ENCODE measurements at regions not wholly inside any gene's neighbourhood (a gene's known extent, or its start where the extent isn't known, plus 50 kb on each side); places are given as distances from the start of the nearest gene placed in this dataset.

DNA sequence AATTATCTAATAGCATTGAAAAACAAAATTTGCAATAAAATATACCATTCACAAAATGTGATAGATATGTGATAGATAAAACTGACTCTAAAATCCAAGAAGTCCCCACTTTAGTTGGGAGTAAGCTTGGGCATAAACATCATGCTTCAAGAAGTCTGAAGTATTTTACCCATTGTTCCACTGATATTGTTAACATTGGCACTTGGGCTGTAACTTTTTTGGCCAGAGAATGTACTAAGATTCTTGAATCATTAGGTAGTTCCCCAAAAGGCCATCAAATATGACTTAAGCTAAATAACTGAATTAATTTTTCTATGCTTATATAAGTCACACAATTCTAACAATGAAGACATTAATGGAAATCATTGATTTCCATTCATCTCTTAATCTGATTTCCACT is 413.6 kb downstream of the CDH2 start:
- H3K36me3 Mint-ChIP-seq: no peaks in the 10 kb centered on the region
- CTCF ChIA-PET: no interaction called here
- DNase-seq (no peak), ATAC-seq (no peak)
- H3K27ac Mint-ChIP-seq: no peak overlapping the region
- no peak overlapping the region for H3K4me3 Mint-ChIP-seq
- H3K27me3 Mint-ChIP-seq: no peaks in the 10 kb centered on the region
- peaks cover 3% of the 10 kb centered on the region for H3K9me3 Mint-ChIP-seq (ENCODE audit: low read depth)
- H3K4me1 Mint-ChIP-seq: no peaks in the 10 kb centered on the region

- H3K4me3 Mint-ChIP-seq: no peak overlapping the region
- H3K9me3 Mint-ChIP-seq (ENCODE audit: low read depth): peaks cover 1% of the 10 kb centered on the region
- H3K27me3 Mint-ChIP-seq: no peaks in the 10 kb centered on the region
- DNase-seq (no peak), ATAC-seq (no peak)
- CTCF ChIA-PET: no interaction called here
- H3K4me1 Mint-ChIP-seq: no peaks in the 10 kb centered on the region
- H3K36me3 Mint-ChIP-seq: no peaks in the 10 kb centered on the region
- H3K27ac Mint-ChIP-seq: no peak overlapping the region
These were observed 414.9 kb downstream of the CDH2 start for GRCh38 chr18:27762054-27762453.

GRCh38 chr18:27752944-27753343 is 424.0 kb downstream of the CDH2 start:
- Mint-ChIP-seq H3K36me3 (no peaks in the 10 kb centered on the region), H3K4me1 (no peaks in the 10 kb centered on the region), H3K27ac (no peak overlapping the region), H3K9me3 (ENCODE audit: low read depth) (peaks cover 6% of the 10 kb centered on the region), H3K4me3 (no peak overlapping the region), H3K27me3 (no peaks in the 10 kb centered on the region)
- ATAC-seq (no peak), DNase-seq (no peak)
- CTCF ChIA-PET: no interaction called here

DNA sequence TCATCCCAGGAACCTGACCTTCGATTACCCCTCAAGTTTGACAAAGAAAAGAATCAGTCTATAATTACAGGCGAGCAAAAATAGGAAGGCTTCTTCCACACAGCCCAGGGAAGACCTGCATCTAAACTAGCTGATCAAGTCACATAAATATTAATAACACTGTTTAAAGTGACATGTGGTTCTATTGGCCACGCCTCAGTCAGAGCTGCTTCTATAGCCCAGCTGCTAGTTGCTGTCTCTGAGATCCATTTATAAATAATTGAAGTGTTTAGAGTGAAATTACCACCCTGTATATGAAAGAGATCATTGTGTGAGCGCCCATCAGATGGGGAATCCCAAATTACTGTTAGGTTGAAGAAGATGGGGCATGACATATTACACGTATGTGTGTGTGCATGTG is 426.0 kb downstream of the CDH2 start:
- CTCF ChIA-PET: no interaction called here
- no peaks in the 10 kb centered on the region for H3K27me3 Mint-ChIP-seq
- peaks cover 6% of the 10 kb centered on the region for H3K9me3 Mint-ChIP-seq (ENCODE audit: low read depth)
- no peak for DNase-seq
- no peak overlapping the region for H3K27ac Mint-ChIP-seq
- no peak for ATAC-seq
- no peak overlapping the region for H3K4me3 Mint-ChIP-seq
- no peaks in the 10 kb centered on the region for H3K36me3 Mint-ChIP-seq
- H3K4me1 Mint-ChIP-seq: no peaks in the 10 kb centered on the region

- no peak overlapping the region for H3K4me3 Mint-ChIP-seq
- ATAC-seq: no peak
- no peaks in the 10 kb centered on the region for H3K27me3 Mint-ChIP-seq
- no peak for DNase-seq
- H3K36me3 Mint-ChIP-seq: no peaks in the 10 kb centered on the region
- no peak overlapping the region for H3K27ac Mint-ChIP-seq
- H3K9me3 Mint-ChIP-seq (ENCODE audit: low read depth): peaks cover 5% of the 10 kb centered on the region
- CTCF ChIA-PET: interaction anchor here (1.0 kb wide), 1 partner anchor 37 kb away, joined by 3 read pairs; no protein-coding TSS in a partner anchor
- no peaks in the 10 kb centered on the region for H3K4me1 Mint-ChIP-seq
These were observed 426.9 kb downstream of the CDH2 start for GRCh38 chr18:27750014-27750413.

GRCh38 chr18:27749194-27749593 is 427.7 kb downstream of the CDH2 start:
- Mint-ChIP-seq H3K27me3 (no peaks in the 10 kb centered on the region), H3K27ac (no peak overlapping the region), H3K9me3 (ENCODE audit: low read depth) (peaks cover 4% of the 10 kb centered on the region), H3K36me3 (no peaks in the 10 kb centered on the region), H3K4me3 (no peak overlapping the region), H3K4me1 (no peaks in the 10 kb centered on the region)
- DNase-seq: no peak
- ATAC-seq: no peak
- CTCF ChIA-PET: no interaction called here

DNA sequence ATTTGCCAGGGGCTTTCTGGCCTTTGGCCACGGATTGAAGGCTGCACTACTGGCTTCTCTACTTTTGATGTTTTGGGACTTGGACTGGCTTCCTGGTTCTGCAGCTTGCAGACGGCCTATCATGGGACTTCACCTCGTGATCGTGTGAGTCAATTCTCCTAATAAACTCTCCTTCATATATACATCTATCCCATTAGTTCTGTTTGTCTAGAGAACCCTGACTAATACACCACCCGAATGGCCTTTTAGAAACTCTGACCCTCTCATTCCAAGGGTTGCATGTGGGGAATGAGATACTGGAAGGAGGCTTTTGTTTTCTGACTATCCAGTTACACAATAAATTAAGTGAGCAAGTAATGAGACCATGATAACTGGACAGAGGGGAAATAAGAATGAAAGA is 430.7 kb downstream of the CDH2 start:
- H3K4me1 Mint-ChIP-seq: no peaks in the 10 kb centered on the region
- no peaks in the 10 kb centered on the region for H3K27me3 Mint-ChIP-seq
- no peaks in the 10 kb centered on the region for H3K36me3 Mint-ChIP-seq
- H3K27ac Mint-ChIP-seq: no peak overlapping the region
- H3K4me3 Mint-ChIP-seq: no peak overlapping the region
- ATAC-seq (no peak), DNase-seq (no peak)
- peaks cover 5% of the 10 kb centered on the region for H3K9me3 Mint-ChIP-seq (ENCODE audit: low read depth)
- CTCF ChIA-PET: no interaction called here

DNA sequence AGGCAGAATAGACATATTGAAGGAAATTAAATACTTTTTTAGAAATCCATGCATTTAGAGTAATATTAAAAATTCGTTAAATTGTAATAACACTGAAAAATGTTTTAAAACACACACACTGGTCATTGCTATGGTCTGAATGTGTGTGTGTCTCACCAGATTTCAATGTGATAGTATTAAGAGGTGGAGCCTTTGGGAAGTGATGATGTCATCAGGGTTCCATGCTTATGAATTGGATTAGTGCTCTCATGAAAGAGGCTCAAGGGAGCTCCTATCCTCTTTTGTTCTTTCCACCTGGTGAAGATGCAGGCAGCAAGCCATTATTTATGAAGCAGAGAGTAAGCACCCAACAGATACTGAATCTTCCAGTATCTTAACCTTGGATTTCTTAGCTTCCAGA is 441.8 kb downstream of the CDH2 start:
- no peak for DNase-seq
- Mint-ChIP-seq H3K36me3 (no peaks in the 10 kb centered on the region), H3K27ac (no peak overlapping the region), H3K9me3 (ENCODE audit: low read depth) (peaks cover 3% of the 10 kb centered on the region), H3K4me3 (no peak overlapping the region), H3K4me1 (no peaks in the 10 kb centered on the region), H3K27me3 (no peaks in the 10 kb centered on the region)
- CTCF ChIA-PET: no interaction called here
- ATAC-seq: no peak

GRCh38 chr18:27731211-27731610 is 445.7 kb downstream of the CDH2 start:
- H3K27ac Mint-ChIP-seq: no peak overlapping the region
- H3K4me1 Mint-ChIP-seq: no peaks in the 10 kb centered on the region
- H3K36me3 Mint-ChIP-seq: no peaks in the 10 kb centered on the region

DNA sequence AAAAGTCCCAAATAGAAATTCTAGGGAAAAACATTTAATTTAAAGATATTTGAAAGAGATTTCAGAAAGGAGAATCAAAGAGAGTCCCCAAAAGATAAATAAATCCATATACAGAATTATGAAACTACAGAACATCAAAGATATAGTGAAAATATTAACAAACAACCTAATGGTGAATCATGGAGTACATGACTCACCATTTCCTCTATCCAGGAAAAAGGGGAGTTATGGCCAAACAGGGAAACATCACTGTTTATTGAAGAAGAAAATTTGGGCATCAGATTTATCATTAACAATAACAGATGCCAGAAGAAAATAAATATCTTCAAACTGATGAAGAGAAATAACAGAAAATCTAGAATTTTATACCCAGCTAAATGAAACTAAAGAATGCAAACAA is 448.3 kb downstream of the CDH2 start:
- DNase-seq (no peak), ATAC-seq (no peak)
- CTCF ChIA-PET: no interaction called here
- Mint-ChIP-seq H3K27me3 (no peaks in the 10 kb centered on the region), H3K36me3 (no peaks in the 10 kb centered on the region), H3K4me3 (no peak overlapping the region), H3K27ac (no peak overlapping the region), H3K4me1 (no peaks in the 10 kb centered on the region), H3K9me3 (ENCODE audit: low read depth) (peaks cover 8% of the 10 kb centered on the region)

More at GRCh38 chr18:27731211-27731610, 445.7 kb downstream of the CDH2 start:
- no peak overlapping the region for H3K4me3 Mint-ChIP-seq
- DNase-seq (no peak), ATAC-seq (no peak)
- no peaks in the 10 kb centered on the region for H3K27me3 Mint-ChIP-seq
- CTCF ChIA-PET: no interaction called here
- peaks cover 8% of the 10 kb centered on the region for H3K9me3 Mint-ChIP-seq (ENCODE audit: low read depth)

DNA sequence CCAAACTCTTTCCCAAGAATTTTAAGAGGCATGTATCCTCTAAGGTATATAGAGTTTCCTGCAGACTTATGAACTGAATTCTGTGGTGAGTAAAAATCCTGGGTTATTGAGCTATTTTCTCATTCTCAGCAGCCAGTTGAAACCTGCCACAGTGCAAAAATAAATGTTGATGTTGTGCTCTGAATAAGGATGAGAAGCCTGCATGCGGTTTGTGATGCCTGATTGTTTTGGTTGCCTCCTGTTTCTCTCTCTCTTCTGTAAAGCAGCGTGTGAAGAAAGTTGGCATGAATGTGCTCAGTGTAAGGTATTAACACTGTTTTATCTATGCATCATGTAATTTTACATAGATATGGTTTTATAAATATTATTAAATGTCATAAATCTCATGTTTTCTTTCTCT is 452.6 kb downstream of the CDH2 start:
- Mint-ChIP-seq H3K36me3 (no peaks in the 10 kb centered on the region), H3K27ac (no peak overlapping the region), H3K4me1 (no peaks in the 10 kb centered on the region), H3K27me3 (no peaks in the 10 kb centered on the region), H3K4me3 (no peak overlapping the region), H3K9me3 (ENCODE audit: low read depth) (peaks cover 12% of the 10 kb centered on the region)
- CTCF ChIA-PET: no interaction called here
- ATAC-seq: no peak
- no peak for DNase-seq

- Mint-ChIP-seq H3K4me3 (no peak overlapping the region), H3K27ac (no peak overlapping the region), H3K27me3 (no peaks in the 10 kb centered on the region), H3K4me1 (no peaks in the 10 kb centered on the region), H3K36me3 (no peaks in the 10 kb centered on the region), H3K9me3 (ENCODE audit: low read depth) (peaks cover 12% of the 10 kb centered on the region)
- no peak for DNase-seq
- no peak for ATAC-seq
- CTCF ChIA-PET: no interaction called here
These were observed 453.8 kb downstream of the CDH2 start for GRCh38 chr18:27723168-27723567.

GRCh38 chr18:27719680-27720079 is 457.2 kb downstream of the CDH2 start:
- no peak overlapping the region for H3K27ac Mint-ChIP-seq
- CTCF ChIA-PET: no interaction called here
- no peak overlapping the region for H3K4me3 Mint-ChIP-seq
- no peaks in the 10 kb centered on the region for H3K27me3 Mint-ChIP-seq
- H3K36me3 Mint-ChIP-seq: no peaks in the 10 kb centered on the region
- DNase-seq: no peak
- peaks cover 16% of the 10 kb centered on the region for H3K9me3 Mint-ChIP-seq (ENCODE audit: low read depth)
- H3K4me1 Mint-ChIP-seq: no peaks in the 10 kb centered on the region
- ATAC-seq: no peak

GRCh38 chr18:27717816-27718215 is 459.1 kb downstream of the CDH2 start:
- no peak for DNase-seq
- H3K4me1 Mint-ChIP-seq: no peaks in the 10 kb centered on the region
- no peak overlapping the region for H3K4me3 Mint-ChIP-seq
- H3K27ac Mint-ChIP-seq: no peak overlapping the region
- H3K36me3 Mint-ChIP-seq: no peaks in the 10 kb centered on the region
- H3K9me3 Mint-ChIP-seq (ENCODE audit: low read depth): peaks cover 18% of the 10 kb centered on the region
- no peak for ATAC-seq
- H3K27me3 Mint-ChIP-seq: no peaks in the 10 kb centered on the region
- CTCF ChIA-PET: no interaction called here

DNA sequence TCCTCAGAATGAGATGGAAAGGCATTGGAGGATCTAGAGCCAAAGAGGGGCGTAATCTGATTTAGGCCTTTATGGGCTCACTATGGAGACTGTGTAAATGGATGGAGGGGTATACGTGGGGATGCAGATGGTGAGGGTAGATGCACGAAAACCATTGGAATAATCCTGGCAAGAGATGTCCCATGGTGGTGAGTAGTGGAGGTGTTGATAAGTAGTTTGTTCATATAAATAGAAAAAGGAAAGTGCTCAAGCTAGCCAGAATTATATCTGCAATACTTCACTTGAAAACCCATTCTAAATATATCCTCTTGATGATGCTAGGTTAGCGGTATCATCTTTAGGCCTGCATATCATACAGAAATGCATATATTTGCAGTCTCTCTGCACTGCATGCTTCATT is 459.7 kb downstream of the CDH2 start:
- ATAC-seq (no peak), DNase-seq (no peak)
- H3K4me1 Mint-ChIP-seq: no peaks in the 10 kb centered on the region
- H3K27ac Mint-ChIP-seq: no peak overlapping the region
- no peak overlapping the region for H3K4me3 Mint-ChIP-seq
- peaks cover 18% of the 10 kb centered on the region for H3K9me3 Mint-ChIP-seq (ENCODE audit: low read depth)
- CTCF ChIA-PET: no interaction called here
- no peaks in the 10 kb centered on the region for H3K36me3 Mint-ChIP-seq
- H3K27me3 Mint-ChIP-seq: no peaks in the 10 kb centered on the region

Data from activated CD8-positive, alpha-beta memory T cell treated with anti-CD3 and anti-CD28 coated beads, Interleukin-2, amount 10 ng/mL, durations not matched to agents 7 days and 5 days (primary cell).